RWPE2 (cell line): ENCODE measurements at regions not wholly inside any gene's neighbourhood (a gene's known extent, or its start where the extent isn't known, plus 50 kb on each side); places are given as distances from the start of the nearest gene placed in this dataset.

ENCODE experiments used
- ATAC-seq: fragments of 200-7000 bp; cut with Tn5 transposase; 3 replicates; pipeline ENCODE4 v1.9.1; 2021; ENCODE audit warnings: low read depth
- DNase-seq: peaks from one replicate; pipeline ENCODE4 v3.0.0-alpha.2; 2020; ENCODE audit warnings: low spot score
- H3K27ac ChIP-seq: fragments of 450-650 bp; 2 replicates; pipeline ENCODE4 v1.5.1; 2017; ENCODE audit warnings: mild to moderate bottlenecking; ENCODE audit not compliant: poor library complexity, severe bottlenecking
- H3K27me3 ChIP-seq: fragments of 250-450 bp; sonication (Bioruptor Pico); 2 replicates; pipeline ENCODE4 v1.5.1; 2021; ENCODE audit warnings: mild to moderate bottlenecking, moderate library complexity; ENCODE audit not compliant: insufficient read depth, poor library complexity, severe bottlenecking
- H3K36me3 ChIP-seq: fragments of 250-450 bp; sonication (Bioruptor Pico); 2 replicates; pipeline ENCODE4 v1.5.1; 2020; ENCODE audit warnings: low read depth, mild to moderate bottlenecking, moderate library complexity
- H3K4me1 ChIP-seq: fragments of 250-450 bp; sonication (Bioruptor Pico); 2 replicates; pipeline ENCODE4 v1.5.1; 2021; ENCODE audit warnings: mild to moderate bottlenecking, moderate library complexity; ENCODE audit not compliant: insufficient read depth, poor library complexity, severe bottlenecking
- H3K4me3 ChIP-seq: fragments of 250-450 bp; sonication (Bioruptor Pico); 2 replicates; pipeline ENCODE4 v1.5.1; 2021; ENCODE audit warnings: mild to moderate bottlenecking, moderate library complexity; ENCODE audit not compliant: severe bottlenecking
- H3K9me3 ChIP-seq: fragments of 250-450 bp; sonication (Bioruptor Pico); 2 replicates; pipeline ENCODE4 v1.5.1; 2021; ENCODE audit warnings: mild to moderate bottlenecking, moderate library complexity; ENCODE audit not compliant: severe bottlenecking
- TF ChIP-seq, protein P1 (sequence below): fragments of 450-650 bp; IDR thresholded peaks from one replicate; pipeline ENCODE4 v1.5.1; 2017; ENCODE audit warnings: mild to moderate bottlenecking, moderate library complexity; ENCODE audit not compliant: poor library complexity, severe bottlenecking

DNA sequence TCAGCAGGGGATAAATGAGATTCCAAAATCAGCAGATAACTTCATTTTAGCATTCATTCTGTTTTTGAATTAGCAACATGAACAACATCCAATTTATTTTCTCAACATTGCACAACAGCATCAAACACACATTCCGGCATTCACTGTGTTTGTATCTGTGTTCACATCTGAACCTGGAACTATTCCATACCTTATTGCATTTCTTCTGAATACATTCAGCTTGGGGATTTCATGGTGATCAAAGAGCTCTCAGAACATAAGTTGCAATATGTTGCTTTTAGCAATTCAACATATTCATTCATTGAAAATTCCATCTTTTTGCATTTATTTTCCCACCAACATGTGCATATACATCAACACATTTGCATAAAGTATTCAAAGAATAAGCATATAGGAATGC lies 1431.7 kb upstream of the PIK3C3 start:
- no peak for ATAC-seq
- TF ChIP-seq, protein P1, sequence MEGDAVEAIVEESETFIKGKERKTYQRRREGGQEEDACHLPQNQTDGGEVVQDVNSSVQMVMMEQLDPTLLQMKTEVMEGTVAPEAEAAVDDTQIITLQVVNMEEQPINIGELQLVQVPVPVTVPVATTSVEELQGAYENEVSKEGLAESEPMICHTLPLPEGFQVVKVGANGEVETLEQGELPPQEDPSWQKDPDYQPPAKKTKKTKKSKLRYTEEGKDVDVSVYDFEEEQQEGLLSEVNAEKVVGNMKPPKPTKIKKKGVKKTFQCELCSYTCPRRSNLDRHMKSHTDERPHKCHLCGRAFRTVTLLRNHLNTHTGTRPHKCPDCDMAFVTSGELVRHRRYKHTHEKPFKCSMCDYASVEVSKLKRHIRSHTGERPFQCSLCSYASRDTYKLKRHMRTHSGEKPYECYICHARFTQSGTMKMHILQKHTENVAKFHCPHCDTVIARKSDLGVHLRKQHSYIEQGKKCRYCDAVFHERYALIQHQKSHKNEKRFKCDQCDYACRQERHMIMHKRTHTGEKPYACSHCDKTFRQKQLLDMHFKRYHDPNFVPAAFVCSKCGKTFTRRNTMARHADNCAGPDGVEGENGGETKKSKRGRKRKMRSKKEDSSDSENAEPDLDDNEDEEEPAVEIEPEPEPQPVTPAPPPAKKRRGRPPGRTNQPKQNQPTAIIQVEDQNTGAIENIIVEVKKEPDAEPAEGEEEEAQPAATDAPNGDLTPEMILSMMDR, result no peak
- Histone ChIP-seq H3K27me3 (no peaks in the 10 kb centered on the region), H3K4me1 (no peaks in the 10 kb centered on the region), H3K36me3 (no peaks in the 10 kb centered on the region), H3K9me3 (no peaks in the 10 kb centered on the region), H3K4me3 (no peak overlapping the region), H3K27ac (no peak overlapping the region)
- DNase-seq, result no peak

DNA sequence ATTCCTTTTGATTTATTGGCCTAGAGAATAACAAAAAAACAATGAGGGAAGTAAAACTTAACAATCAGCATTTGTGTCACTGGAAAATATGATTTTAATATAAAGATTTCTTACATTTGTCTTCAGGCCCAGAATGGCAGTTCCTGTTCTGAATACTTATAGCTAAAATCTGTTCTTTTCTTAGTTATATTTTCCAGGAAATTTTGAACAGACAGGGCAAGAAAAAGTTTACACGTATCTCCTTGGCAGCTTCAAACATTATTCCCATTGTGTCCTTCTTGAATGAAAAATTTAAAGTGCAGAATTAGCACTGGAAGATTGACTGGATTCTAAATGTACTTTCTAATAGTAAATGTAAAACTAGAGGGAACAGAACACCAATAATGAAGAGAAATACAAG lies 1454.0 kb upstream of the PIK3C3 start:
- no peaks in the 10 kb centered on the region for H3K36me3 ChIP-seq
- TF ChIP-seq, protein P1, result no peak
- DNase-seq (no peak), ATAC-seq (no peak)
- no peak overlapping the region for H3K27ac ChIP-seq
- H3K27me3 ChIP-seq, result no peaks in the 10 kb centered on the region
- no peaks in the 10 kb centered on the region for H3K4me1 ChIP-seq
- H3K9me3 ChIP-seq, result no peaks in the 10 kb centered on the region
- H3K4me3 ChIP-seq, result no peak overlapping the region

DNA sequence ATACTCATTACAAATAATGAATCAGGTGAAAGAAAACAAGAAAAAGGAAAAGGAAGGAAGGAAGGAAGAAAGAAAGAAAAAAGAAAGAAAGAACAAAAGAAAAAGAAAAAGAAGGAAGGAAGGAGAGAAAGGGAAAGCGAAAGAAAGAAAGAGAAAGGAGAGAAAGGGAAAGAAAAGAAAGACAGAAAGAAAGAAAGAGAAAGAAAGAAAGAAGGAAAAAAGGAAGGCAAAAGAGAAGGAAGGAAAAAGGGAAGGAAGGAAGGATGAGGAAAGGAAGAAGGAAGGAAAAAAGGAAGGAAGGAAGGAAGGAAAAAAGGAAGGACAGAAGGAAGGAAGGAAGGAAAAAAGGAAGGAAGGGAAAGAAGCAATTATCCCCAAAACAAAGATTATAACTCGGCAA lies 1460.4 kb upstream of the PIK3C3 start:
- ATAC-seq (no peak), DNase-seq (no peak)
- Histone ChIP-seq H3K4me3 (no peak overlapping the region), H3K27me3 (no peaks in the 10 kb centered on the region), H3K27ac (no peak overlapping the region), H3K4me1 (no peaks in the 10 kb centered on the region), H3K9me3 (no peaks in the 10 kb centered on the region), H3K36me3 (no peaks in the 10 kb centered on the region)
- TF ChIP-seq, protein P1, result no peak

DNA sequence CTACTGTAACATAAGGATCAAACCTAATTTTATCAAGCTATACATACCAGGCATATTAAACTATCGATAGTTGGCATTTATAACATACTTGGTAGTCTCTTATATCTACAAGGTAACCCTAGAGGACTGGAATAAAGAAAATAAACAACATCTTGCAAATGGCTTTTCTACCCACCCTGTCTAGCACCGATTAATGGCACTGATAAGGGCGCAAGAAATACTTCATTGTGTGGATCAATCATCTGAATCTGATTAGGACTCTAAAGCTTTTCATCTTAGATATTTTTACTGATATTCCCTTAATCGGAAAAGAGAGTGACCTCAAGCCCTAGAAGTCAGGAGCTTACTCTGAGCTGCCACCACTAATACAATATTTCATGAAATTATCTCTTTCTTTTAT lies 1461.7 kb upstream of the PIK3C3 start:
- Histone ChIP-seq H3K9me3 (no peaks in the 10 kb centered on the region), H3K27me3 (no peaks in the 10 kb centered on the region), H3K4me1 (no peaks in the 10 kb centered on the region), H3K4me3 (no peak overlapping the region), H3K36me3 (no peaks in the 10 kb centered on the region), H3K27ac (no peak overlapping the region)
- TF ChIP-seq, protein P1, result no peak
- DNase-seq, result no peak
- ATAC-seq, result no peak

DNA sequence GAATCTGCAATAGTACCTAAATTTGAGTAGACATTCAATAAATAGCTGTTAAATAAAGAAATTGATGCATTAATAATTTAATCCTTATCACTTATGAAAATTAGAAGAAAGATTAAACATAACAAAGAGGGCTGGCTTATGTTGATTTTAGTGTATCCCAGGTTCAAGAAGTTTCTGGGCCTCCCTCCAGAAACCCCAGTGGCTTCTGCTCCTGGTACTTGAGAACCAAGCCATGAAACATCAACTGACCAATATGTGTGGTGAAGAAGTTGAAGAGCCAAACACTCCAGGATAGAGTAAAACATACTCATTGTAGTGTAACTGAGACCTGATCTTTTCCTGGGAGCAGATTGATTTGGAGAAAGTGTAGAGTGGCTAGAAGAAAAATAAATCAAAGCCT lies 1465.7 kb upstream of the PIK3C3 start:
- H3K4me3 ChIP-seq, result no peak overlapping the region
- H3K9me3 ChIP-seq, result no peaks in the 10 kb centered on the region
- no peak for ATAC-seq
- TF ChIP-seq, protein P1, result no peak
- no peak overlapping the region for H3K27ac ChIP-seq
- DNase-seq, result no peak
- H3K4me1 ChIP-seq, result no peaks in the 10 kb centered on the region
- no peaks in the 10 kb centered on the region for H3K27me3 ChIP-seq
- H3K36me3 ChIP-seq, result no peaks in the 10 kb centered on the region
